HTR-8/SVneo (cell line): ENCODE measurements at regions not wholly inside any gene's neighbourhood (a gene's known extent, or its start where the extent isn't known, plus 50 kb on each side); places are given as distances from the start of the nearest gene placed in this dataset.
"Not testable (repeated sequence)": the region's sequence is repeated elsewhere in the genome, so short reads cannot be mapped to it uniquely, and the experiment has no call there.

Source experiments
- DNase-seq: peaks from one replicate; pipeline ENCODE4 v3.0.0; 2011; ENCODE audit warnings: low spot score, mixed read lengths; ENCODE audit not compliant: insufficient read length
- FAIRE-seq: peaks from 2 replicates; lab custom pipeline; 2011; peaks lifted over from hg19 to GRCh38; lab: Jason Lieb, UNC

DNA sequence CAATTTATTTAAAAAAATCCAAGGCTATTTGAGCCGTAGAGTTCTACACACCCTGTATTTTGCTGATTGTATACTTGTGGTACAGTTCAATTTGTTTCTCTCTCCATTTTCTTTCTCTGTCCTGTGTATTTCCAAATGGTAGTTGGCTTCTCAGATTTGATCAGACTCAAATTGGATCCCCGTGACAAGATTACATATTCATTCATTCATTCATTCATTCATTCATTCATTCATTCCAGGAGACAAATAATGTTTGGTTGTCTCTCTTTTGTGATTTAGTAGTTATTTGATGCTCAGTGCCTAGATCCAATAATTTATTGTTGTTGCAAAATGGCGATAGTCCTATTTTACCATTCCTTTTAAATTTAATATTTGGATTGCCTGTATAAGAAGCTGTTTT is 292.8 kb upstream of the RIOK2 start:
- FAIRE-seq = no peak

DNA sequence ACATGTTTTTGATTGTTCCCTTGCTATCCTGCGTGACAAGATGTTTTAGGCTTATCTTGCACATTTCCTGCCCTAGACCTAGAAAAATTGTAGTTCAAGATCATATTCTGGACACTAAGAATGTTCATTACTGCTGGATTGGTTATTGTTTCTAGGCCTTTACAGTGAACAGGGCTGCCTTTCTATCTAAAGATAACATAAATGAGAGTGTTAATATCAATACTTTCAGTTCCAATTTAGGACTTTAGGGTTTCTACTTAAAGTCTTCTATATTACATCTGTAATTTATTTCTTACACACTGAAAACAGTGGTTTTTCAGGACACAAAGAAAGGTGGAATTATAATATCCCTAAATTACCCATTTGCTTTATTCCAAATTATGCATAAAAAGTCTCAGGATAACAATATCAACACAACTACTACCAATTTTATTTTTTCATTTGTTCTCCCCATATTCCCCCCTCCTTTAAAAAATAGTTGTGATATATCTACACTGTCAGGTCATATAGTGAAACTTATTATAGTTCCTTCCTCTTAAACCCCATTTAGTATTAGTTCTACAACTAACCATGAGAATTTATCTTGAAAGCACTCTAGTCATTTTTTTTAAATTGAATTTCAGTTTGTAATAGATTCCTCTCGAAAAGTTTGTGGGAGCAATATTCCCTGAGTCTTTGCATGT is 293.9 kb upstream of the RIOK2 start:
- no peak for DNase-seq
- no peak for FAIRE-seq

More for the DNA sequence above, 292.8 kb upstream of the RIOK2 start:
- no peak for DNase-seq

GRCh38 chr5:97478483-97478882 is 295.4 kb upstream of the RIOK2 start:
- DNase-seq (no peak), FAIRE-seq (no peak)

GRCh38 chr5:97480313-97480712 is 297.3 kb upstream of the RIOK2 start:
- FAIRE-seq (no peak), DNase-seq (no peak)

DNA sequence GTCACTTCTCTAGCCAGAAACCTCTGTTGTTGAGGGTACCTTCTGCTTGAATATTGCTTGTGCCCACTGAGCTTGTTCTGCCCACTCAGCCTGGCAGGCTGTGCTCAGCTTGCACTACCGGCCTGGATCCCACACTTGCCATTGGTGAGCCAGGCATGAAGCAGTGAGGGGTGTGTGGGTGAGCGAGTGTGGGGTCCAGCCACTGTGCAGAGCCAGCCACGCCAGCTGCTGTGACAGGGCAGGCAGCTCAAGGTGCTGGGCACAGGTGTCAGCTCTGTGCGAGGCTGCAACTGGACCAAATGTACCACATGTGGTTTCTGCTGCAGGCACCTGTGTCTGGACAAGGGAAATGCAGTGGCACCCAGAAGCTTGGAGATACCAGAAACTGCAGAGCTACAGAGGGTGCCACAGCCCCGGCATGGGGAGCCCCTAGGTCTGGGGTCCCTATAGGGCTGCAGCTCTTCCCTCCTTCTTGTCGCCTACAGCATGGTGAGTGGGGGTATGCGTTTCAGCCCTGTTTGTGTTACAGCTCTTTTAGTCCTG is 305.1 kb upstream of the RIOK2 start:
- FAIRE-seq (no peak), DNase-seq (no peak)

GRCh38 chr5:97489010-97489840 is 306.2 kb upstream of the RIOK2 start:
- DNase-seq = no peak
- no peak for FAIRE-seq

DNA sequence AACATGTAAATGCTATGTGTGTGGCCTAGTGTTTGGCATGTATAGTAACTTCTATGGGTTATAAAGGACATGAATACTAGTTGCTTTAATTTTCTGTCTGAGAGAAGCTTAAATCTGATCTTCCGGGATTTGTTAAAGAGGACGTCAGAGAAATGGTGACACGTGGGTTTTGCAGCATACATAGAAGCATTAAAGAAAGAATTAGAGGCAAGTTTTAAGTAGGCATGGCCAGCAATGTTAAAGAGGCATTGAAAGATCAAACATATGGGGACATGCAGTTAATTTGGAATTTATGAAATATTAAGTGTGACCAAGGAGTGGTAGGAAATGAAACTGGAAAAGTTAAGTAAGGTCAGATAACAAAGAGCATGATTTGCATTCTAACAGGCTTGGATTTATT is 311.4 kb upstream of the RIOK2 start:
- DNase-seq (no peak), FAIRE-seq (no peak)

GRCh38 chr5:97495301-97495700 is 312.3 kb upstream of the RIOK2 start:
- FAIRE-seq = no peak

DNA sequence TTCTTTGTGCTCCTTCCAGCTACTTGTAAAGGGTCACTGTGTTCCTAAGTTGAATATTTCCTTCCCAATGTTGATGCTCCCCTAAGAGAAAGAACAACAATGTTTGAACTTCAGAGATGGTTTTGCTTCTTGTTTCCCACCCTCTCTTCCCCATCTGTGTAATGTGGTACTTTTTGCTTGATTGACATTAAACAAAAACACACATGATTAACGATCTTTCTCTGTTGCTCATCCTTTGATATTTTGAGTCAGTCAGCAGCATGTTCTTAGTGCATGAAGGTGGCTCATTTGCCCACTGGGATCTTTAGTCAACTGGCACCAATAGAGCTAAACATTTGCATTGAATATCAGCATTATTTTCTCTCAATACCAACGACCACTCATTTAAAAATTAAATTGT is 313.0 kb upstream of the RIOK2 start:
- no peak for FAIRE-seq
- no peak for DNase-seq

More at GRCh38 chr5:97495301-97495700, 312.3 kb upstream of the RIOK2 start:
- no peak for DNase-seq

DNA sequence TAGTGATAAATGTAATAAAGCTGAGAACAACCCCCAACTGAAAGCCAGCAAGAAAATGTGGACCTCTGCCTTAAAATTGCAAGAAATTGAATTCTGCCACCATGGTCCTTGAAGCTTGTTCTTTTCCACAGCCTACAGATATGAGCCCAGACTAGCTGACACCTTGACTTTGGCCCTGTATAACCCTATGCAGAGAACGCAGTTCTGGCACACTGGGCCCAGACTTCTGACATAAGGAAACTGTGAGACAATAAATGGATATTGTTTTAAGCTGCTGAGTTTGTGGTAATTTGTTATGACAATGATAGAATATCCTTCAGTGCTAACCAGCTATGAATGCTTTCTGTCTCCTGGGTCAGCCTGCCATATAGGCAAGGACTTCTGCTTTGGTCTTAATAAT is 315.6 kb upstream of the RIOK2 start:
- no peak for FAIRE-seq
- DNase-seq = no peak

- FAIRE-seq (no peak), DNase-seq (no peak)
Observed at GRCh38 chr5:97499605-97500004, 316.6 kb upstream of the RIOK2 start.

DNA sequence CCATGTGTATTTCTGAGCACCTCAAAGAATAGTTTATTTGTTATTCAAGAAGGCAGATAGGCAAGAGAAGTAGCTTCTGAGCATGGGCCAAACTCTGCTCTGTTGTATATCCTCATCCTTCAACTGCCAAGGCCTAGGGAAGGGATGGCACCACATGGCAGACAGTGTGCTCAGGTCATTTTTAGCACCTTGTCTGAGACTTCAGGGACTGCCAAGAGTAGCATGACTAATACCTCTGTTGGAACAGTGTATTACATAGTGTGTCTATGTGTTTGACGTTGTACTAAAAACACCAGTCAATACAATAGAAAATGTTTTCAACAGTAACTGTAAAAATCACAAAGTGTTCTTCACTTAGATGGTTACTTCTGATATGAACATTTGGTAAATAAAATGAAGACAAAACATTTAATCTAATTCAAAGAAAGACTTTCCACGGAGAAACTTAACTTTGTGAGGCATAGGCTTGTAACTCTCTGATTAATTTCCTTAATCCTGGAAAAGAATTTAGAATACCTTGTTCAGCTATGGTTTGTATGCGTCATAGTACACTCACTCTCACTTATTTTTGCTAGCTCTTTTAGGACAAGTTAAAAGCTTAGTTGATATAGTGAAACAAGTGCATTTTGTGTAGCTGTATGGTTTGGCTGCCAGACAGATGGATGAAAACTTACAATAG is 318.4 kb upstream of the RIOK2 start:
- DNase-seq = no peak
- no peak for FAIRE-seq

GRCh38 chr5:97501965-97502305 is 318.9 kb upstream of the RIOK2 start:
- no peak for FAIRE-seq
- no peak for DNase-seq

DNA sequence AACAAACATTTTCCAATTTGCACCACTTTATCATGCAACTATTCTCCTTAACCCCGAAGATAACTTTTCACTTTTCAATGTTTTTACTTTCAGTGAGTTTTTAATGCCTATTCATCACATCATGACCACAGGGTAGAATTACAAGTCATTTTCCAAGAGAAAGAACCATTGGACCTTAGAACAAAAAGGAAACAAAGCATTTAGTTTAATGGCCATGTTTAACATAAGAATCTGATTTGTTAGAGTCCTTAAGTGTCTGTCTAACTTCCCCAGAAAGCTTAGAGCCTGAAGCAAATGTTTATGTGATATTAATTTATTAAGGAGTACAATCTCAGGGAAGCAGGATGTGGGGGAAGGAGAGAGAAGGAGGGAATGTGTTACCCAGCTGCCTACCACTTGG is 325.8 kb upstream of the RIOK2 start:
- no peak for DNase-seq
- FAIRE-seq = no peak

DNA sequence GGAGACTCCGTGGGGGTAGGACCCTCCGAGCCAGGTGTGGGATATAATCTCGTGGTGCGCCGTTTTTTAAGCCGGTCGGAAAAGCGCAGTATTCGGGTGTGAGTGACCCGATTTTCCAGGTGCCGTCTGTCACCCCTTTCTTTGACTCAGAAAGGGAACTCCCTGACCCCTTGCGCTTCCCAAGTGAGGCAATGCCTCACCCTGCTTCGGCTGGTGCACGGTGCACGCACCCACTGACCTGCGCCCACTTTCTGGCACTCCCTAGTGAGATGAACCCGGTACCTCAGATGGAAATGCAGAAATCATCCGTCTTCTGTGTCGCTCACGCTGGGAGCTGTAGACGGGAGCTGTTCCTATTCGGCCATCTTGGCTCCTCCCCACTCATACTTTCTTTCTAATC is 336.5 kb upstream of the RIOK2 start:
- DNase-seq, FAIRE-seq: not testable (repeated sequence)

GRCh38 chr5:97523336-97523735 is 340.3 kb upstream of the RIOK2 start:
- not testable (repeated sequence) for DNase-seq, FAIRE-seq

DNA sequence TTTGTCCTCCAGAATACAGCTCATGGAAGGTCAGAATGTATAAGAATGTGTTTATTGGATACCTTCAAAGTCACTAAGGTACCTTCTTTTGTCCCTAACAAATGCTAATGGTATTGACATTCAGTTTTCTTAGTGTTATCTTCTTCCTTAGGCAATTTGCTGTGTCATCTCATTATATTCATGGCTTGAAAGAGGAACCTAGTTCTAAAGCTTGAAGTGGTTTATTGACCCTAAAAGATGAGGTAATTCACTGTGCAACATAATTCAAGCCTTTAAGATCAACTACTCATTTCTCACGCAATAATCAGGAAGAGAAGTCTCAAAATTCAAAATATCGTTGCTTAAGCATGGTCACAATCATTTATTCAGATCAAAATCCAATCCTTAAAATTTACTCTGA is 342.7 kb upstream of the RIOK2 start:
- DNase-seq (no peak), FAIRE-seq (no peak)

GRCh38 chr5:97528941-97529340 is 345.9 kb upstream of the RIOK2 start:
- FAIRE-seq (no peak), DNase-seq (no peak)

DNA sequence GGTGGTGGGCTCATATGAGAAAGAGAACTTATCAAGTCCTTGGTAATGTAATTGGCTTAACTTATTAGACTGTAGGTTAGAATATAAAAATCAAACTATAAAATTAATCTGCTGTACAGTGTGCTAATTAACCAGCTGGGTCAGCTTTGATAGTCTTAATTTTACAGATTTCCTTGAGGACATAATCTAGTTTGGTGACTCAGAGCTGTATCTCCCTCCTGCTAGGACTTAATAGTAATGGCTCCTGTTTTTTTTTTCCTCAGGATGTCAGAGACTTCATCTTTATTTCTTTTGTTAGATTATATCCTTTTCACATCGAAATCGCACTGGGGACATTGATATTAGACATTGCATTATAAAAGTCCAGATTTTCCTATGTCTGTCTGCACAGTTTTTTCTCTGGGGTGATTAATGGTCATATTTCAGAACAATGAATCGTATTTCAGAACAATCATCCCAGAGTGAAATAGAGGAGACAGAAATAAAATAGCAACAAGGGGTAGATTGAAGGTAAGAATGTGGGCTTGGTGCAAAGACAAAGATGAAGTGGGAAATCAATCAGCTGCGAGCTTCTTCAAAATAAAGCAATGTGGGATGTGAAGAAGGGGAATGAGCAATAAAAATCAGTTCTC is 346.4 kb upstream of the RIOK2 start:
- FAIRE-seq (no peak), DNase-seq (no peak)

- DNase-seq = no peak
- FAIRE-seq = no peak
Observed at GRCh38 chr5:97531549-97531948, 348.5 kb upstream of the RIOK2 start.
